HCT116 (cell line): ENCODE measurements at regions not wholly inside any gene's neighbourhood (a gene's known extent, or its start where the extent isn't known, plus 50 kb on each side); places are given as distances from the start of the nearest gene placed in this dataset.

Source experiments
- ATAC-seq: fragments of 200-7000 bp; cut with Tn5 transposase; 2 replicates; pipeline ENCODE4 v1.9.1; 2020; ENCODE audit warnings: mild to moderate bottlenecking, moderate library complexity
- BruUV-seq: library from RNA; stranded (reverse); fragments of 400-500 nt; replicated peaks from 2 replicates; lab custom pipeline; 2021; lab: Mats Ljungman, UMichigan
- CTCF ChIA-PET: fragments of 300-600 bp; sonication (Branson Sonifier 250); formaldehyde crosslinking; loops from one replicate; lab custom pipeline; 2021; ENCODE audit warnings: antibody characterized with exemption; lab: Charles Lee
- POLR2A ChIA-PET: fragments of 300-600, 350-600 bp; sonication (Branson Sonifier 250); formaldehyde crosslinking; loops from one replicate; lab custom pipeline; 2021; ENCODE audit warnings: antibody characterized with exemption; lab: Charles Lee
- RAD21 ChIA-PET, 2 experiments: fragments of 300-600 bp; sonication (Branson Sonifier 250); formaldehyde crosslinking; loops; one replicate each; lab custom pipeline; 2023; ENCODE audit warnings: low total read pairs in 2 of 2; ENCODE audit not compliant: uncharacterized antibody in 2 of 2, unreplicated experiment in 2 of 2, low non-redundant PET in 1 of 2; lab: Charles Lee
- DNase-seq: peaks from one replicate; pipeline ENCODE4 v3.0.0-alpha.2; 2010; ENCODE audit warnings: low read depth, low spot score
- H2AFZ ChIP-seq: fragments of 200-600 bp; shearing (Covaris generic), sonication (generic); 2 replicates; pipeline ENCODE4 v1.6.1; 2017; ENCODE audit warnings: low read depth, mixed run types, mixed read lengths, antibody characterized with exemption, low read length; ENCODE audit not compliant: poor library complexity, severe bottlenecking
- H3K27ac ChIP-seq: 2 replicates; pipeline ENCODE4 v1.5.1; 2012; ENCODE audit warnings: low read depth, low read length
- H3K27me3 ChIP-seq: fragments of 200-600 bp; sonication (generic); 2 replicates; pipeline ENCODE4 v1.6.1; 2016; ENCODE audit warnings: mixed run types, low read length, mixed read lengths; ENCODE audit not compliant: insufficient read depth
- H3K36me3 ChIP-seq, 2 experiments: fragments of 200-500 bp in 1 of 2; fragments of 200-600 bp in 1 of 2; sonication (Bioruptor generic) in 1 of 2; sonication (generic) in 1 of 2; 2 replicates each; pipeline versions ENCODE4 v1.5.1 to v1.6.1; 2014 to 2016; ENCODE audit warnings: low read length in 2 of 2, inconsistent platforms in 1 of 2, mixed read lengths in 1 of 2, mixed run types in 1 of 2; ENCODE audit not compliant: insufficient read depth in 2 of 2, control insufficient read depth in 1 of 2
- H3K4me1 ChIP-seq, 2 experiments: fragments of 200-600 bp in 1 of 2; sonication (generic) in 1 of 2; 2 replicates each; pipeline versions ENCODE4 v1.5.1 to v1.6.1; 2012 to 2017; ENCODE audit warnings: low read length in 2 of 2, inconsistent platforms in 1 of 2, mild to moderate bottlenecking in 1 of 2, mixed read lengths in 1 of 2, mixed run types in 1 of 2, moderate library complexity in 1 of 2; ENCODE audit not compliant: insufficient read depth in 2 of 2, control insufficient read depth in 1 of 2
- H3K4me2 ChIP-seq: fragments of 200-600 bp; sonication (generic); 2 replicates; pipeline ENCODE4 v1.6.1; 2017; ENCODE audit warnings: mixed run types, low read length, mixed read lengths
- H3K4me3 ChIP-seq, 2 experiments: fragments of 200-600 bp in 1 of 2; sonication (generic) in 1 of 2; replicated peaks in 1 of 2; 2 replicates each; pipeline ENCODE4 v1.5.1; 2011 to 2016; ENCODE audit warnings: low read length in 2 of 2, control low read depth in 1 of 2, low read depth in 1 of 2, mild to moderate bottlenecking in 1 of 2, mixed read lengths in 1 of 2, mixed run types in 1 of 2
- H3K79me2 ChIP-seq: fragments of 200-600 bp; sonication (generic); 2 replicates; pipeline ENCODE4 v1.6.1; 2017; ENCODE audit warnings: mild to moderate bottlenecking, mixed run types, low read length, moderate library complexity, mixed read lengths; ENCODE audit not compliant: insufficient read depth
- H3K9ac ChIP-seq: fragments of 200-600 bp; sonication (generic); 2 replicates; pipeline ENCODE4 v1.6.1; 2016; ENCODE audit warnings: low read length, mixed read lengths
- H3K9me2 ChIP-seq: fragments of 200-600 bp; sonication (generic), shearing (Covaris generic); 2 replicates; pipeline ENCODE4 v1.6.1; 2017; ENCODE audit warnings: mixed run types, mild to moderate bottlenecking, moderate library complexity; ENCODE audit not compliant: insufficient read depth
- H3K9me3 ChIP-seq, 2 experiments: fragments of 200-500 bp in 1 of 2; fragments of 200-600 bp in 1 of 2; sonication (Bioruptor generic) in 1 of 2; sonication (generic) in 1 of 2; 2 replicates each; pipeline ENCODE4 v1.6.1; 2014 to 2017; ENCODE audit warnings: low read length in 2 of 2, mixed read lengths in 2 of 2, inconsistent platforms in 1 of 2, low read depth in 1 of 2, mild to moderate bottlenecking in 1 of 2, mixed run types in 1 of 2, moderate library complexity in 1 of 2; ENCODE audit not compliant: control insufficient read depth in 1 of 2, insufficient read depth in 1 of 2
- H4K20me1 ChIP-seq: fragments of 200-600 bp; sonication (generic), shearing (Covaris generic); 2 replicates; pipeline ENCODE4 v1.6.1; 2017; ENCODE audit warnings: mixed run types, mild to moderate bottlenecking, moderate library complexity; ENCODE audit not compliant: insufficient read depth
- ATF3 ChIP-seq: IDR thresholded peaks from 2 replicates; pipeline ENCODE4 v1.6.1; 2012
- CBX3 ChIP-seq: IDR thresholded peaks from 2 replicates; pipeline ENCODE4 v1.6.1; 2012; ENCODE audit warnings: low read depth
- CEBPB ChIP-seq: IDR thresholded peaks from 2 replicates; pipeline ENCODE4 v1.6.1; 2012; ENCODE audit warnings: low read depth
- CTCF ChIP-seq, 3 experiments: fragments of 200-600 bp in 1 of 3; sonication (generic) in 1 of 3; IDR thresholded peaks in 2 of 3; conservative IDR thresholded peaks in 1 of 3; 2 replicates each; pipeline ENCODE4 v1.5.1; 2012 to 2017; ENCODE audit warnings: low read depth in 2 of 3, low read length in 2 of 3, antibody characterized with exemption in 1 of 3, borderline replicate concordance in 1 of 3, control low read depth in 1 of 3, mild to moderate bottlenecking in 1 of 3, mixed read lengths in 1 of 3, mixed run types in 1 of 3, moderate library complexity in 1 of 3; ENCODE audit not compliant: insufficient read depth in 1 of 3
- ELF1 ChIP-seq: IDR thresholded peaks from 2 replicates; pipeline ENCODE4 v1.6.1; 2012; ENCODE audit warnings: low read depth, borderline replicate concordance
- EZH2 ChIP-seq: fragments of 200-600 bp; sonication (generic); IDR thresholded peaks from 2 replicates; pipeline ENCODE4 v1.6.1; 2017; ENCODE audit warnings: antibody characterized with exemption, mixed run types
- FOSL1 ChIP-seq: IDR thresholded peaks from 2 replicates; pipeline ENCODE4 v1.6.1; 2012; ENCODE audit warnings: low read depth
- JUND ChIP-seq: IDR thresholded peaks from 2 replicates; pipeline ENCODE4 v1.6.1; 2012
- POLR2A ChIP-seq: IDR thresholded peaks from 2 replicates; pipeline ENCODE4 v1.7.0; 2011; ENCODE audit warnings: borderline replicate concordance; ENCODE audit not compliant: insufficient read depth, insufficient read length; ENCODE audit errors: extremely low read depth
- RAD21 ChIP-seq: IDR thresholded peaks from 2 replicates; pipeline ENCODE4 v1.6.1; 2012; ENCODE audit warnings: low read depth, mild to moderate bottlenecking
- REST ChIP-seq: IDR thresholded peaks from 2 replicates; pipeline ENCODE4 v1.6.1; 2012; ENCODE audit warnings: low read depth
- SIN3A ChIP-seq: IDR thresholded peaks from 2 replicates; pipeline ENCODE4 v1.6.1; 2012; ENCODE audit warnings: low read depth
- SP1 ChIP-seq: IDR thresholded peaks from 2 replicates; pipeline ENCODE4 v1.6.1; 2012; ENCODE audit warnings: low read depth
- SRF ChIP-seq: IDR thresholded peaks from 2 replicates; pipeline ENCODE4 v1.6.1; 2012; ENCODE audit warnings: low read depth
- TCF7L2 ChIP-seq: IDR thresholded peaks from 2 replicates; pipeline ENCODE4 v1.7.0; 2011; ENCODE audit warnings: borderline replicate concordance, inconsistent platforms; ENCODE audit not compliant: insufficient read depth, insufficient read length; ENCODE audit errors: extremely low read depth
- YY1 ChIP-seq: IDR thresholded peaks from 2 replicates; pipeline ENCODE4 v1.6.1; 2011; ENCODE audit warnings: low read length, low read depth, moderate library complexity, mild to moderate bottlenecking; ENCODE audit not compliant: insufficient replicate concordance; ENCODE audit errors: extremely low read depth
- ZBTB33 ChIP-seq: IDR thresholded peaks from 2 replicates; pipeline ENCODE4 v1.6.1; 2011; ENCODE audit warnings: mild to moderate bottlenecking, low read length, moderate library complexity; ENCODE audit not compliant: insufficient replicate concordance; ENCODE audit errors: extremely low read depth
- ZFX ChIP-seq: fragments of 450-650 bp; IDR thresholded peaks from 2 replicates; pipeline ENCODE4 v1.6.1; 2017
- ZNF274 ChIP-seq: fragments of 200-500 bp; sonication (Bioruptor generic); IDR thresholded peaks from 2 replicates; pipeline ENCODE4 v1.6.1; 2014; ENCODE audit warnings: mild to moderate bottlenecking, low read depth, low read length, inconsistent platforms
- intact Hi-C: fragments of 100-400 bp; cut with micrococcal nuclease; formaldehyde crosslinking; loops from 2 replicates; pipeline ENCODE4 v1.10.0; 2022

- ChIA-PET CTCF (no interaction called here), POLR2A (no interaction called here), RAD21 (no interaction called here)
- H3K9ac ChIP-seq: no peak overlapping the region
- no peak overlapping the region for H3K4me2 ChIP-seq
- no peaks in the 10 kb centered on the region for H3K9me2 ChIP-seq
- H3K4me1 ChIP-seq: no peaks in the 10 kb centered on the region
- no peaks in the 10 kb centered on the region for H4K20me1 ChIP-seq
- H3K9me3 ChIP-seq: no peaks in the 10 kb centered on the region
- DNase-seq: no peak
- no peak for ATAC-seq
- no peaks in the 10 kb centered on the region for H3K79me2 ChIP-seq
- TF ChIP-seq YY1: no peak
- no peak for TF ChIP-seq ZBTB33
- TF ChIP-seq SIN3A: no peak
- TF ChIP-seq JUND: no peak
- TF ChIP-seq CBX3: no peak
- TF ChIP-seq EZH2: no peak
- TF ChIP-seq ELF1: no peak
- TF ChIP-seq TCF7L2: no peak
- TF ChIP-seq REST: no peak
- no peak for TF ChIP-seq SRF
- no peak for TF ChIP-seq ZNF274
- TF ChIP-seq RAD21: no peak
- TF ChIP-seq FOSL1: no peak
- TF ChIP-seq SP1: no peak
- TF ChIP-seq CTCF (IDR thresholded peaks at IDR 0.05 in 2 of 3, conservative IDR thresholded peaks at IDR 0.05 in 1 of 3; ENCODE audit: borderline replicate concordance in 1 of 3, insufficient read depth in 1 of 3, low read depth in 2 of 3, low read length in 2 of 3): no peak
- TF ChIP-seq POLR2A: no peak
- TF ChIP-seq ATF3: no peak
- TF ChIP-seq ZFX: no peak
- no peak for TF ChIP-seq CEBPB
- H3K27ac ChIP-seq: no peak overlapping the region
- intact Hi-C loops: no loop called here
- no peaks in the 10 kb centered on the region for H3K36me3 ChIP-seq
- H2AFZ ChIP-seq: no peak overlapping the region
- no peaks in the 10 kb centered on the region for H3K27me3 ChIP-seq
- no peak overlapping the region for H3K4me3 ChIP-seq
- no TSS peak for BruUV-seq
Measured at GRCh38 chr3:182523836-182524235, 269.5 kb upstream of the ATP11B start.
